HG02763 (cell line): ENCODE measurements at regions not wholly inside any gene's neighbourhood (a gene's known extent, or its start where the extent isn't known, plus 50 kb on each side); places are given as distances from the start of the nearest gene placed in this dataset.

Source experiments
- ATAC-seq: cut with Tn5 transposase; IDR thresholded peaks from one replicate; pipeline ENCODE4 v1.9.1; 2021; ENCODE audit warnings: mild to moderate bottlenecking, moderate library complexity; ENCODE audit not compliant: unreplicated experiment

GRCh38 chr9:80072451-80072850 lies 500.7 kb downstream of the TLE4 start:
- no peak for ATAC-seq

GRCh38 chr9:80070071-80070742 lies 498.4 kb downstream of the TLE4 start:
- ATAC-seq: no peak

DNA sequence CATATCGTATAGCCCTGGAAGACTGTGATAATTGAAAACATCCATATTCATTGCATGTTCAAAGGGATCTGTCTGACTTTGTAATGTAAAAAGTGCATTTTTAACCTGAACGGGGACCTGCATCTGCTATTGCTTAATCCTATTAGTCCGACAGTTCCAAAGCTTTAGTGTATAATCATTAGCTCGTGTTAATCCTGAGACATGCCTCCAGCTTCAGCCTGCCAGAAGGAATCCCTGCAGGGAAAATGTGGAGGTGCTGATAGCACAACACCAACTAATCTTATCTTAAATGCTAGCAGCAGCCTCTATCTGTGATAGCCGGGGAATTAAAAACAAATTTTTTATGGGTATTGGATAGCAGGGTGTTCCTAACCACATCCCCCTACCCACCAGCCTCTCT lies 495.2 kb downstream of the TLE4 start:
- no peak for ATAC-seq

DNA sequence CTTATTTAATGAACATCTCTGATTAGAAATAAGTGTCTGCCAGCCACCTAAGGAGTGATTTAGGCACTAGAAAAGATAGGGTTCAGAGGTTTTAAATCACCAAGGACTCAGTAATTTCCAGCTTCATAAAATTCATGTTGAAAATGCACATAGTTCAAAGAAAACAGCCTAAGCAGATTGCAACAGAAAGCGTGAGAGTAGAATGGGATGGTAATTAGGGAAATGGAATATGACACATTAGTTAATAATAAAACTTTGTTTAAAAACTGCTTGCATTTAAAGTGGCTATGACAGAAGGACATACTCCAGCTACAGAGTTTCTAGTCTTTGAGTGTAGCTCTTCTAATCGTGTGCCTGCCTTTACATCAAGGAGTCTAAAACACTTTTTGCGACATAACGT lies 490.8 kb downstream of the TLE4 start:
- no peak for ATAC-seq

GRCh38 chr9:80061940-80062339 lies 490.2 kb downstream of the TLE4 start:
- no peak for ATAC-seq

DNA sequence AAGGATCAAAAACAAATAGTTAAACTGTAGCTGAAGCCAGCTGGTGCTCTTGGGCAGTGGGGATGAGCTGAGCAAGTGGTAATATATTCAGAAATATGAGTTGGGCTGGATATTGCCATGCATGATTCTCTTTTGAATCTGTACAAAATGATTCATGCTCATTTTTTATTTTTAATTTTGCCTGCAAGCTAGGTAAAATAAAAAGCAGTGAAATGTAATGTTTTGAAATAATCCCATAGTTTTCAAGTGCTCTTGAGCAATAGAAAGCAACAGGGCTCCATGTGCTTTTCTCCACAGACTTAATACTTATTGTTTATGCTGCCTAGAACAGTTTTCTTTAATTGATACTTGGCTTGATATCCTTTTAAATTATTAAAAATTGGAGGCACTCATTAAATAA lies 489.3 kb downstream of the TLE4 start:
- ATAC-seq: no peak

- no peak for ATAC-seq
Observed at GRCh38 chr9:80059979-80060378, 488.2 kb downstream of the TLE4 start.

- ATAC-seq: no peak
Observed at GRCh38 chr9:80059191-80059590, 487.4 kb downstream of the TLE4 start.

- no peak for ATAC-seq
Observed at GRCh38 chr9:80052830-80053229, 481.1 kb downstream of the TLE4 start.

GRCh38 chr9:80049096-80049782 lies 477.5 kb downstream of the TLE4 start:
- ATAC-seq: no peak

DNA sequence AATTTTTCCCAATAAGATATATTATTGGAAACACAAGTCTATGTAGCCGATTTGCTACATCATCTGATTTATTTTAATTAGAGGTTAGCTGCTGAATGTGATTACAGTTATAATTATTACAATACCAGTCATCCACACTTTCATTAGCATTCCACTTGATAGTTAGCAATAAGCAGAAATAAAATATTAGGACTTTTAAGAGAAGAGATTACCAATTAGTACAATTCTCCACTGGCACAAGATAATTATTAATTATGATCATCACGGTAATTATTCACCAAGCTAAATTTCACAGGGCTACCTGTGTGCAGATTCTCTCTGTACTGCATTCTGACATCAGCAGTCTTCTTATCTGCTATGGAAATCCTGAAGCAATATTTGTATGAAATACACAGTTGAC lies 474.7 kb downstream of the TLE4 start:
- no peak for ATAC-seq

DNA sequence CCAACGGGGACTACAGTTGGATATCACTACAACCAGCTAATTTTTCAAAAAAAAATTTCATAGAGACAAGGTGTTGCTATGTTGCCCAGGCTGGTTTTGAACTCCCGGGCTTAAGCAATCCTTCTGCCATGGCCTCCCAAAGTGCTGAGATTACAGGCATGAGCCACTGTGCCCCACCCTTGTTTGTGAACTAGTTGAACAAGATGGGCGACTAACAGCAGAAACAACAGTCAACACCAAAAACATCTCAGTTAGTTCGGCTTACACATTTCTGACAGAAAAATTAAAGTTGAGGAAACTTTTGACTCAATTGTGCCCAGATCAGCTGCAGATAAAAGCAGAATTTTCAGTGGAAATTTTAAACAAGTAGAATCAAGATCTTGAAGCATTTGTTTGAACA lies 470.1 kb downstream of the TLE4 start:
- ATAC-seq: no peak

DNA sequence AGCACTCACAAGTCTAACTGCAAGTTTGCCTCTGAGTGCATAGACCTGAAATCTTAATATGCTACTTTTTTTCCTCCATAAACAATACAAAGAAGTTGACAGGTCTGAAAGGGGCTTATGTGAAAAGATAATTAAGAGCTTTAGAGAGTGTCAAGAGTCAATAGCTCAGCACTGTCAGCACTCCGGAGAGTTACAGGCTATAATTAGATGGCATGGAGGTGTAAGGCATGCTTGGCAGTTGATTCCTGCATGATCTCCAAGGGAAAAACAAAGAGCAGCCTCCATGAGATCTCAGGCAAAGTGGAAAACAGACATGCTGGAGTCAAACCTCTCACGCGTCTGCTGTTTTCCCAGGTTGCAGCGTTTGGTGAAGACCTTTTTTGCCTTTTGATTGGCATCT lies 468.7 kb downstream of the TLE4 start:
- ATAC-seq: no peak

GRCh38 chr9:80030801-80031200 lies 459.0 kb downstream of the TLE4 start:
- ATAC-seq: no peak

DNA sequence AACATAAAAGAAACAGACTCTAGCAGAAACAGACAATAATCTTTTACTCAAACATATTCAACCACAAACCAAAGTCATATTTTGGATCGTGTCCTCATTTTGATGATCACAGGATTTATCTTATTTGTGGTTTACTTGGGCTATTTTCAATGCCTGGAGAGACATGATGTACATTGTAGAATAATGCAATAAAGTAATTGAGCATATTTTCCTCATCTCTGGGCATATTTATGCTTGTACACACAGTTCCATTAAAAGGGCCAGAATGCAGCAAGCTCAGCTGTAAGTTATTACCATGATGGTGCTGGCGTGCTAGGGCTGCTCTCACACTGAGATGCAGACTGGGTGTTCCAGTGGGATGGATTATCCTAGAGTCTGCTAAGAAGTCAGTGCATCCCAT lies 456.7 kb downstream of the TLE4 start:
- ATAC-seq: no peak

GRCh38 chr9:80025796-80026520 lies 454.2 kb downstream of the TLE4 start:
- no peak for ATAC-seq

- no peak for ATAC-seq
Observed at GRCh38 chr9:80025131-80025530, 453.4 kb downstream of the TLE4 start.

DNA sequence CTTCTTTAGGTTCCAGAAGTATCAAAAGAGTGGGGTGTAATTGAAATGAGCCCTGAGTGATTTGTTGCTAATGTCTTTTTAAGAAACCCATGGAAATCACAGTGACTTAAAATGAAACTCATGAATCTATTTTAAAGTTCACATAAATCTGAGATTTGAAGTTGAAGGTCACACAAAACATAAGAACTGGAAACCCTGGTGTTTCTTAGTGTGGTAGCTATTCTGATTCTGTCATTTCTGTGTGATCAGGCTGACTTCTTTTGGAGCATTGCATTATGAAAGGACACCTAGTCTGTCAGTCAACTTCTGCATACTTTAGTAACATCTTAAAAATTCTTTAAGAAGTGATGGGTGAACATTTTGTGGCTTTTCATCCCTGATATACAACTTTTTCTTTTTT lies 448.8 kb downstream of the TLE4 start:
- ATAC-seq: no peak

- no peak for ATAC-seq
Observed at GRCh38 chr9:80020056-80020455, 448.3 kb downstream of the TLE4 start.

DNA sequence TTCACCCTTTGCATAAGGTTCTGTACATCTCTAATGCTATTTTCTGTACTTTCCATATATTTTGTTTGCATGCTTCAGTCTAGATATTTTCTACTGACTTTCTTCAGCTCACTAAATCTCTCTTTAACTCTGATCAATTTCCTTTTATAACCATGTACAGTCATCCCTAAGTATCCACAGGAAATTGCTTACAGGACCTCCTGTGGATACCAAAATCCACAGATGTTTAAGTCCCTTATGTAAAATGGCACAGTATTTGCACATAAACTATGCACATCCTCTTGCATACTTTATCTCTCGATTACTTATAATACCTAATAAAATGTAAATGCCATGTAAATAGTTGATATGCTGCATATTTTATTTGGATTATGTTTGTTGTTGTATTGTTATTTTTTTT lies 442.1 kb downstream of the TLE4 start:
- ATAC-seq: no peak

DNA sequence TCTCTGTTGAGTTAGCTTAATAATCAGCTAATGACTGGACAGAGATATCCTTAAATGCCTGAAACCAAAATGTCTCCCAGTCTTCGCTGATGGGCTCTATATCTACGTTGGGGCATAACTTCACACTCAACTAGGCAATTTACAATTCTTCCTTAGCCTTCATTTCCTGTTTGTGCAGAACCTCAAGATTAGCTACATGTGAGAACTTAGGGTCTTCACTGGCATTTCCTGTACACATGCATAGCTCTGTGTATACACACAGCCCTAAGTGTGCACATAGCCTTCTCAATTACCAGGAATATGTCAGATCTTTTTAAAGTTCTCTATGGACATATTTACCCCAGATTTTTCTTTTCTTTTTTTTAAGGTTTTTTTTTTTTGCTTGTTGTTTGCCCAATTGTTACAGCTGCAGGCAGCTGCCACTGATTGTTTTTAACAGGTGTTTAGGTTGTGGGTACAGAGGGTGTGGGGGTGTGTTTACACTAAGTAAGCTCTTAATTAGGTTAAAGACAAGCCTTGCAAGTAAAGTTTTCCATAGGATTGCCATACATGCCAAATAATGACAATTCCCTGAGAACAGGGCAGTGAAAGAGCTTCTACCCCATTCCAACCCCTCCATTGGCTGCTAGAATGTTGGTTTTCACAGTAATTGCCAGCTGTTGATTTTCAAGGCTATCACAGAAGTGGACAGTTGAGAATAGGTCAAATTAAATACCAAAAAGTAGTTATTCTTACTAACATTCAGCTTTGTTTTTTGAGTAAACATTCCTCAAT lies 441.0 kb downstream of the TLE4 start:
- no peak for ATAC-seq
